ENCODE measurements at regions not wholly inside any gene's neighbourhood (a gene's known extent, or its start where the extent isn't known, plus 50 kb on each side); places are given as distances from the start of the nearest gene placed in this dataset.

DNA sequence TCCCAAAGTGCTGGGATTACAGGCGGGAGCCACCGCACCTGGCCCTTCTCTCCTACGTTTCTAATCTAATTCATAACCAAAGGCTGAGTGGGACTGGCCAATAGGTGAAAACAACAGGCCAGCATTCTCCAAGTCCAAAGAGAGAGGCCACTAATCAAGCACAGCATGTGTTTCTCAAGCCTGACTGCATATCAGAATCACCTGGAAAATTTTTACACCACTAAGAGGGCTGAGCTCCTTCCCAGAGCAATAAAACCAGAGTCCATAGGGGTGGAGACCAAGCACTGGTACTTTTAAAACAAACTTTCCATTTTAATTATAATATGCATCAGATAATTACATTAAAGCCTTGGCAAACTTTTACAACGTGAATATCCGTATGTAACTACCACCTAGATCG, 254.4 kb downstream of the OPA1 start:
- DNase-seq, result no peak

DNA sequence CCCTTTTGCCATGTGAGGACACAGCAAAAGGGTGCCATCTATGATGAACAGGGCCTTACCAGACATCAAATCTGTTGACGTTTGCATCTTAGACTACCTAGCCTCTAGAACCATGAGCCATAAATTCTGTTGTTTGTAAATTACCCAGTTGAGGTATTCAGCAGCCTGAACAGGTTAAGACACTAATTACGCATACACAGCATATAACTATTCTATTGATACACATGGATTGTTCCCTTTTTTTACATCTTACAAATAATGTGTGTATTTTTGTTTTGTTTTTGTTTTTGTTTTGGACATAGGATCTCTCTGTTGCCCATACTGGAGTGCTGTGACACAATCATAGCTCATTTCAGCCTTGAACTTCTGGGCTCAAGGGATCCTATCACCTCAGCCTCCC, 255.5 kb downstream of the OPA1 start:
- no peak for DNase-seq

- DNase-seq, result no peak
These were observed 257.1 kb downstream of the OPA1 start for GRCh38 chr3:193850084-193850619.

- DNase-seq, result peak in 1 of 3 donors; percentile 46
These were observed 258.4 kb downstream of the OPA1 start for GRCh38 chr3:193851428-193851847.

GRCh38 chr3:193851941-193852674, 259.1 kb downstream of the OPA1 start:
- peak in 1 of 3 donors; percentile 56 for DNase-seq

DNA sequence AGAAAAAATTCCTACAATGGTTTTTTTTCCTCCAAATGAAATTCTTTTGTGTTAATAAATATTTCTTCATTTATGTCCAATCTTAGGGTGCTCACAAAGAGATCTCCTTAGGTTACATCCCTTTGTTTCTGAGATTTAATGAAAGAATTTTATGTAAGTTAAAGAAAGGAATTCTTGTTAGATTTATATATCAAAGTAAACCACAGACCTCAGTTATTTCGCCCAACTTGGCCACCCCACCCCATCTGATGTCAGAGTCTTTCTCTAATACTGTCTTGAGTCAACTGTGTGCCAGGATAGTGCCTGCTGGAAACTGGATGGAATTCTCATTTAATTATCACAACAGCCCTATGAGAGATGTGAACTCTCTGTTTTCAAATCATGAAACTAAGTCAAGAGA, 259.9 kb downstream of the OPA1 start:
- no peak for DNase-seq

- no peak for DNase-seq
These were observed 260.7 kb downstream of the OPA1 start for GRCh38 chr3:193853511-193854219.

DNA sequence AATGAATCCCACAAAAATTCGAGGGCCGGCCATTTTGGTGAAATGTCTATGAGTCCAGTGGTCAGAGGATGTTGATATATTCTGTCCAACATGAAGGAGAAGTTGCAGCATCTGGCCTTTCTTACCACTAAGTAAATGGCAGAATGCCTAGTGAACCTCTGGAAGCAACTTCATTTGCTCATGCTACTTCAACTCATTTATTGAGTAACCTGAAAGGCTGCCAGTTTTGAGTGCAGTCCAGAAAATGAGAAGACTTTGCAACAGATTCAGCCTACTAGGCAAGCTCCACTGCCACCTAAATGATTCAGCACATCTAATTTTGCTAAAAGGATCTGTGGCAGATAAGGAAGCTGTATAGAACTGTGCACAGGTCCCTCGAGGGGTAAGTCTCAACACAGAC, 265.0 kb downstream of the OPA1 start:
- peak in 1 of 3 donors; percentile 60 for DNase-seq

- DNase-seq, result no peak
These were observed 266.2 kb downstream of the OPA1 start for GRCh38 chr3:193859195-193859594.

GRCh38 chr3:193861012-193861411, 268.0 kb downstream of the OPA1 start:
- DNase-seq, result no peak

GRCh38 chr3:193862843-193863242, 269.8 kb downstream of the OPA1 start:
- DNase-seq, result peak in 2 of 3 donors; percentile 14 to 39

- peak in 2 of 3 donors; percentile 16 to 69 for DNase-seq
These were observed 270.8 kb downstream of the OPA1 start for GRCh38 chr3:193863657-193864357.

- DNase-seq, result no peak
These were observed 270.6 kb upstream of the HES1 start for GRCh38 chr3:193865339-193865738.

DNA sequence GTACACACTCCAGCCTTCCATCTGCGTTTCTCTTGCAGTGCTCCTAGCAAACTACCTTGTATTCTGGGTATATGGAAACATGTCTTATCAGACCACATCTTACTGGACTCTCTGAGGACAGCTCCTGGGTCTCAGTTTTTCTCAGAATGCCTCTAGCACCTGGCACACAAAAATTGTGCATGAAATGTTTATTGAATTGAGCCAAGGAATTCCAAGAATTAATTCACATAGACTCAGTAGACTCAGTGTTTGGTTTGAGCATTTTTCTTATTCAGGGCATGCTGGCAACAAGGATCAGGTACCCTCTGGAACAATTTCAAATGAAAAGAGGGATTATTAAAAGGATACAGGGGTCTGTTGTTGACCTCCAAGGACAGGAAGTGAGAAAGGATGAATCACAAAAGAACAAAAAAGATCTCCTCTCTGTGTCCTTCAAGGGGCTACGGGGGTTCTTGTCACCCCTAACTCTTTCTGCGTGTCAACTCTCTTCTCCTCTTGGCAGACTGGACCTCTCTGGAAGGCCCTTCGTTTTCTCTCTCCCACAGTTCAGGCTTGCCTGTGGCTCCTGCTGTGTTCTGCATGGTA, 270.0 kb upstream of the HES1 start:
- DNase-seq, result no peak

DNA sequence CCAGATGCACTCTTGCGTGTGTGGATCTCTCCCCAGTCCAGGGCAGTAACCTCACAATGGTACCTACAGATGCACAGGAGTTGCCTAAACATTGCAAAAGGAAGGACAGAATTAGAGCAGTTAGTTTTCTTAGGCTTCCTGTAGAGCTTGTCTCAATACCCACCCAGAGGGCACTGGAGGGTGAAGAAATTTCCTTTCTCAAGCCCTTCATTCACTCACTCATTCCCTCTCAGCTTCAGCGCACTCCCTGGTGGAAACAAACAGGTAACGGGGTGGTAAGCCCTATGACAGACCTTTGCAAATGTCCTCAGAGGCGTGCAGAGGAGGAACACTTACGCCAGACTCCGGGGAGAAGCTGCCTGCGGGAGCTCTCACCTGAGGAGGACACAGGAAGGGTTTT, 267.4 kb upstream of the HES1 start:
- no peak for DNase-seq

DNA sequence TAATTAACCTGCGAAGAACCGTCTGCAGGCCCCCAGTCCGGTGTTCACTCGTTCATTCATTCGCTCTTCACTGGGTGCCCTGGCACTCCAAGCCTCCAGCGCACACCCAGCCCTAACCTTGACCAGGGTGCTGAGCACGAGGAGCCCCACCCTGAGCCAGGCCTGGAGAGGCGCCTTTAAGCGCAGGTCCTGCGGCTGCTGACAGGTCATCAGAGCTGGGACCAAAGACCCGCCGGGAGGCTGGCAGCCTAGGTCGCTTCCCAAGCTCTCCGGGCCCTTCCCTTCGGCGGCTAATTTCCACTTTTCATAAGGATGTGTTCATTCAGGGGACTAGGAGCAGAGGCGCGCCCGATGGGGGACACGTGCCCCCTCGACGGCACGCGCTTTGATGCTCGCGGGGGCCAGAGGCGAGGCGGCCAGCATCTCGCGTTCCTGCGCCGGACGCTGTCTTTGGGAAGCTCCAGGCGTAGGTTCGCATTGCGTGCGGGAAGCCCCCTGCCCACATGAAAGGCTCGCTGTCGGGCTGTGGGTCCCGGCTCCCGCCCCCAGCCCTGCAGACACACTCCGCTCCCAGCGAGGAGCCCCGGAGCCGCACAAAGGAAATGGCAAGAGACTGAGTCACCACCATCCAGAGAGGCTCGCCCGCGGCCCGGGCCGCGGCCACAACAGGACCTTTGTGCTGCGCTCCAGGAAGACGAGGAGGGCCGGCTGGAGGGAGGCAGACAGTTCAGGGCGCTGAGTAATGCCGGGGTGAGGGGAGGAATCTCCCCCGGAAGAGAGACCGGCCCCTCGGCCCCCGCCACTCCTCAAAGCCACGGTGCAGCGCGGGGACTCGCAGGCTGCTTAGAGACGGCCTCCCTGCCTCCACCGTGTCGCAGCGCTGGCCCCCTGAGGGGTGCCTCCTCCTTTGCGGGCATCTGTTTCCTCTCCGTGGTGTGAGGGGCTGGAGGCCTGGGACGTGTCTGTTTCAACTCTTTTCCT, 266.4 kb upstream of the HES1 start:
- peak; percentile 18 to 65 (median 52) for DNase-seq

GRCh38 chr3:193870376-193871219, 265.4 kb upstream of the HES1 start:
- no peak for DNase-seq

DNA sequence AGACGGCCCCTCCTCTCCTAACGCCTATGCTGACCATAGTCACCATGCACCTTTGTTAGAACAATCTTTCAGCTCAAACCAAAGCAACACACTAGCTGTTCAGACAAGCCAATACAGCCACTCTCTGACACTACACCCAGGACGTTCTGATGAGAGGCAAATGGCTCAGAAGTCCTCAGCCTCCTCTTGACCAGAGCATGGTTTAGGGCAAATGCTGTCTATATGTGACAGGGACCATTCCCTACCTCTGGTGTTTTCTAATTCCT, 264.8 kb upstream of the HES1 start:
- DNase-seq, result no peak

- peak in 1 of 3 donors; percentile 78 for DNase-seq
These were observed 263.6 kb upstream of the HES1 start for GRCh38 chr3:193872265-193872753.

Data from muscle of back (tissue), 3 donors.